ENCODE measurements at regions not wholly inside any gene's neighbourhood (a gene's known extent, or its start where the extent isn't known, plus 50 kb on each side); places are given as distances from the start of the nearest gene placed in this dataset.

DNA sequence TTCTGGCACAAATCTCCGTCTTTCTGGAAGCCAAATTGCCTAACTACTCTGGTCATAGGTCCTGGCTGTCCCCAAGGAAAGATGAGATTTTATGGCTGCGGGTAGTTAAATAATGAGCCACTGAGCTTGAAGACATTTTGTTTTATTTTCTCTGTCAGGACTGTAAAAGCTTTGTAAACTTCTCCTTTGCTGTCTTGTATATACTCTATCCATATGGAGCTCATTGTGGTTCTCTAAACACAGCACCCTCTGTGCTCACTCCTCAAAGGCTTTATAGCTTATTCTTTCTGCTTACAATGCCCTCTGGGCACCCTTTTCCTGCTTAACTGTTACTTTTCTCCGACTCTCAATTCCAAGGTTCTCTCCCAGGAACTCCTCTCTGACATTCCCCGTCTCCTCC lies 209.1 kb downstream of the CMPK2 start:
- TF ChIP-seq, protein P1, sequence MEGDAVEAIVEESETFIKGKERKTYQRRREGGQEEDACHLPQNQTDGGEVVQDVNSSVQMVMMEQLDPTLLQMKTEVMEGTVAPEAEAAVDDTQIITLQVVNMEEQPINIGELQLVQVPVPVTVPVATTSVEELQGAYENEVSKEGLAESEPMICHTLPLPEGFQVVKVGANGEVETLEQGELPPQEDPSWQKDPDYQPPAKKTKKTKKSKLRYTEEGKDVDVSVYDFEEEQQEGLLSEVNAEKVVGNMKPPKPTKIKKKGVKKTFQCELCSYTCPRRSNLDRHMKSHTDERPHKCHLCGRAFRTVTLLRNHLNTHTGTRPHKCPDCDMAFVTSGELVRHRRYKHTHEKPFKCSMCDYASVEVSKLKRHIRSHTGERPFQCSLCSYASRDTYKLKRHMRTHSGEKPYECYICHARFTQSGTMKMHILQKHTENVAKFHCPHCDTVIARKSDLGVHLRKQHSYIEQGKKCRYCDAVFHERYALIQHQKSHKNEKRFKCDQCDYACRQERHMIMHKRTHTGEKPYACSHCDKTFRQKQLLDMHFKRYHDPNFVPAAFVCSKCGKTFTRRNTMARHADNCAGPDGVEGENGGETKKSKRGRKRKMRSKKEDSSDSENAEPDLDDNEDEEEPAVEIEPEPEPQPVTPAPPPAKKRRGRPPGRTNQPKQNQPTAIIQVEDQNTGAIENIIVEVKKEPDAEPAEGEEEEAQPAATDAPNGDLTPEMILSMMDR (conservative IDR thresholded peaks at IDR 0.05; ENCODE audit: low read depth, low read length): no peak
- no peak for TF ChIP-seq EZH2 (IDR thresholded peaks at IDR 0.05; ENCODE audit: low read length, unreplicated experiment)
